GM21526 (cell line): ENCODE measurements at regions not wholly inside any gene's neighbourhood (a gene's known extent, or its start where the extent isn't known, plus 50 kb on each side); places are given as distances from the start of the nearest gene placed in this dataset.

Experiments
- ATAC-seq: cut with Tn5 transposase; IDR thresholded peaks from one replicate; pipeline ENCODE4 v1.9.1; 2021; ENCODE audit warnings: moderate library complexity; ENCODE audit not compliant: unreplicated experiment, low FRiP score

GRCh38 chr15:93474728-93475127 lies 385.7 kb upstream of the RGMA start:
- no peak for ATAC-seq

GRCh38 chr15:93469994-93470393 lies 381.0 kb upstream of the RGMA start:
- no peak for ATAC-seq

GRCh38 chr15:93467337-93467736 lies 378.3 kb upstream of the RGMA start:
- no peak for ATAC-seq

- ATAC-seq: no peak
Observed at GRCh38 chr15:93466380-93466779, 377.4 kb upstream of the RGMA start.

- ATAC-seq: no peak
Observed at GRCh38 chr15:93462690-93463089, 373.7 kb upstream of the RGMA start.

GRCh38 chr15:93460717-93461116 lies 371.7 kb upstream of the RGMA start:
- ATAC-seq: no peak

GRCh38 chr15:93459396-93459795 lies 370.4 kb upstream of the RGMA start:
- no peak for ATAC-seq

- ATAC-seq: no peak
Observed at GRCh38 chr15:93458597-93458996, 369.6 kb upstream of the RGMA start.

- no peak for ATAC-seq
Observed at GRCh38 chr15:93454788-93455187, 365.8 kb upstream of the RGMA start.

GRCh38 chr15:93452537-93453211 lies 363.7 kb upstream of the RGMA start:
- ATAC-seq: no peak

- ATAC-seq: no peak
Observed at GRCh38 chr15:93451822-93452221, 362.8 kb upstream of the RGMA start.

- no peak for ATAC-seq
Observed at GRCh38 chr15:93451265-93451664, 362.3 kb upstream of the RGMA start.

- no peak for ATAC-seq
Observed at GRCh38 chr15:93449798-93450197, 360.8 kb upstream of the RGMA start.

- ATAC-seq: no peak
Observed at GRCh38 chr15:93438310-93438709, 349.3 kb upstream of the RGMA start.

GRCh38 chr15:93432474-93432873 lies 343.5 kb upstream of the RGMA start:
- no peak for ATAC-seq

GRCh38 chr15:93428807-93429351 lies 339.9 kb upstream of the RGMA start:
- no peak for ATAC-seq

GRCh38 chr15:93428150-93428549 lies 339.1 kb upstream of the RGMA start:
- no peak for ATAC-seq

- no peak for ATAC-seq
Observed at GRCh38 chr15:93424131-93424530, 335.1 kb upstream of the RGMA start.

- no peak for ATAC-seq
Observed at GRCh38 chr15:93422476-93422875, 333.5 kb upstream of the RGMA start.

- no peak for ATAC-seq
Observed at GRCh38 chr15:93420477-93420876, 331.5 kb upstream of the RGMA start.

- no peak for ATAC-seq
Observed at GRCh38 chr15:93420050-93420452, 331.0 kb upstream of the RGMA start.

- ATAC-seq: no peak
Observed at GRCh38 chr15:93418566-93418965, 329.6 kb upstream of the RGMA start.

- no peak for ATAC-seq
Observed at GRCh38 chr15:93417631-93418030, 328.6 kb upstream of the RGMA start.
